H1 (cell line): ENCODE measurements at regions not wholly inside any gene's neighbourhood (a gene's known extent, or its start where the extent isn't known, plus 50 kb on each side); places are given as distances from the start of the nearest gene placed in this dataset.

Experiments
- CTCF ChIA-PET: fragments of 300-600 bp; sonication (Branson Sonifier 250); formaldehyde crosslinking; loops from one replicate; lab custom pipeline; 2021; ENCODE audit not compliant: partially characterized antibody; lab: Charles Lee
- POLR2A ChIA-PET: fragments of 300-600 bp; sonication (Branson Sonifier 250); formaldehyde crosslinking; loops from one replicate; lab custom pipeline; 2021; ENCODE audit warnings: inconsistent platforms; ENCODE audit not compliant: partially characterized antibody; lab: Charles Lee
- DNase-seq, 2 experiments: peaks; one replicate each; pipeline versions ENCODE4 v3.0.0 to v3.0.0-alpha.2; 2010 to 2022; ENCODE audit warnings: low spot score in 2 of 2, low read depth in 1 of 2, mixed read lengths in 1 of 2
- FAIRE-seq: peaks from 2 replicates; lab custom pipeline; 2011; peaks lifted over from hg19 to GRCh38; lab: Jason Lieb, UNC
- H2AFZ ChIP-seq: 2 replicates; pipeline ENCODE4 v1.8.1; 2012; ENCODE audit warnings: low read length, inconsistent platforms
- H2AK5ac ChIP-seq: 2 replicates; pipeline ENCODE4 v1.6.1; 2013; ENCODE audit warnings: low read depth, low read length
- H2BK120ac ChIP-seq: replicated peaks from 2 replicates; pipeline ENCODE3; 2013; ENCODE audit warnings: low read depth, low read length, inconsistent platforms
- H2BK12ac ChIP-seq: 2 replicates; pipeline ENCODE4 v1.6.1; 2013; ENCODE audit warnings: low read depth, low read length
- H2BK15ac ChIP-seq: 2 replicates; pipeline ENCODE4 v1.6.1; 2013; ENCODE audit warnings: low read length
- H2BK20ac ChIP-seq: 2 replicates; pipeline ENCODE4 v1.6.1; 2013; ENCODE audit warnings: low read length
- H2BK5ac ChIP-seq: 2 replicates; pipeline ENCODE4 v1.6.1; 2013; ENCODE audit warnings: low read depth, low read length
- H3K14ac ChIP-seq: 2 replicates; pipeline ENCODE4 v1.6.1; 2013; ENCODE audit warnings: inconsistent platforms; ENCODE audit not compliant: insufficient read length
- H3K18ac ChIP-seq: 2 replicates; pipeline ENCODE4 v1.6.1; 2013; ENCODE audit warnings: low read length; ENCODE audit errors: extremely low read depth
- H3K23ac ChIP-seq: 2 replicates; pipeline ENCODE4 v1.6.1; 2013; ENCODE audit warnings: inconsistent platforms; ENCODE audit not compliant: insufficient read length
- H3K23me2 ChIP-seq: 2 replicates; pipeline ENCODE4 v1.6.1; 2013; ENCODE audit warnings: low read depth, low read length
- H3K27ac ChIP-seq: 2 replicates; pipeline ENCODE4 v1.6.1; 2011; ENCODE audit warnings: low read depth, low read length, inconsistent platforms
- H3K27me3 ChIP-seq, 4 experiments: replicated peaks in 1 of 4; 1 replicate in 1 of 4; 2 replicates in 3 of 4; pipeline versions ENCODE4 v1.6.1 to v1.8.1; 2011 to 2013; ENCODE audit warnings: low read length in 3 of 4, mild to moderate bottlenecking in 3 of 4, inconsistent platforms in 2 of 4, mixed read lengths in 2 of 4, moderate library complexity in 1 of 4; ENCODE audit not compliant: control insufficient read depth in 3 of 4, insufficient read depth in 3 of 4; ENCODE audit errors: extremely low read depth in 1 of 4
- H3K36me3 ChIP-seq, 4 experiments: 2 replicates each; pipeline versions ENCODE4 v1.6.1 to v1.8.1; 2011 to 2013; ENCODE audit warnings: mild to moderate bottlenecking in 4 of 4, low read length in 3 of 4, moderate library complexity in 2 of 4, control low read depth in 1 of 4, inconsistent platforms in 1 of 4; ENCODE audit not compliant: insufficient read depth in 4 of 4, control insufficient read depth in 2 of 4
- H3K4ac ChIP-seq: replicated peaks from 2 replicates; pipeline ENCODE3; 2013; ENCODE audit warnings: low read length, low read depth, mixed read lengths, inconsistent platforms; ENCODE audit not compliant: insufficient read length
- H3K4me1 ChIP-seq, 4 experiments: replicated peaks in 1 of 4; 1 replicate in 1 of 4; 2 replicates in 3 of 4; pipeline versions ENCODE4 v1.6.1 to v1.8.1; 2011 to 2013; ENCODE audit warnings: low read length in 3 of 4, inconsistent platforms in 2 of 4, mixed read lengths in 1 of 4; ENCODE audit not compliant: insufficient read depth in 4 of 4, control insufficient read depth in 3 of 4
- H3K4me2 ChIP-seq, 2 experiments: 2 replicates each; pipeline versions ENCODE4 v1.6.1 to v1.8.1; 2011 to 2013; ENCODE audit warnings: low read depth in 2 of 2, low read length in 2 of 2, control low read depth in 1 of 2, inconsistent platforms in 1 of 2, mild to moderate bottlenecking in 1 of 2; ENCODE audit not compliant: insufficient read depth in 1 of 2
- H3K4me3 ChIP-seq, 4 experiments: fragments of 200-600, 300-600 bp in 1 of 4; sonication (generic), shearing (Covaris generic), sonication (Bioruptor Twin) in 1 of 4; 2 replicates each; pipeline versions ENCODE4 v1.5.1 to v1.8.1; 2011 to 2016; ENCODE audit warnings: low read length in 4 of 4, low read depth in 3 of 4, control low read depth in 2 of 4, inconsistent platforms in 2 of 4, mild to moderate bottlenecking in 2 of 4, mixed read lengths in 1 of 4, moderate library complexity in 1 of 4; ENCODE audit not compliant: insufficient read depth in 2 of 4; ENCODE audit errors: extremely low read depth in 1 of 4
- H3K56ac ChIP-seq: replicated peaks from 2 replicates; pipeline ENCODE3; 2013; ENCODE audit warnings: low read depth, mild to moderate bottlenecking, mixed read lengths, low read length, inconsistent platforms; ENCODE audit not compliant: insufficient read length
- H3K79me1 ChIP-seq: 2 replicates; pipeline ENCODE4 v1.6.1; 2013; ENCODE audit warnings: low read depth, low read length, control low read depth
- H3K79me2 ChIP-seq, 2 experiments: 2 replicates each; pipeline versions ENCODE4 v1.6.1 to v1.8.1; 2012 to 2013; ENCODE audit warnings: low read length in 2 of 2, mild to moderate bottlenecking in 2 of 2, inconsistent platforms in 1 of 2; ENCODE audit not compliant: insufficient read depth in 2 of 2, control insufficient read depth in 1 of 2
- H3K9ac ChIP-seq, 4 experiments: replicated peaks in 1 of 4; 1 replicate in 1 of 4; 2 replicates in 3 of 4; pipeline versions ENCODE4 v1.6.1 to v1.8.1; 2011 to 2013; ENCODE audit warnings: low read depth in 3 of 4, low read length in 3 of 4, control low read depth in 2 of 4, mild to moderate bottlenecking in 2 of 4, moderate library complexity in 2 of 4, inconsistent platforms in 1 of 4; ENCODE audit errors: extremely low read depth in 1 of 4
- H3K9me3 ChIP-seq, 2 experiments: 2 replicates each; pipeline versions ENCODE4 v1.6.1 to v1.8.1; 2012 to 2013; ENCODE audit warnings: mild to moderate bottlenecking in 2 of 2, moderate library complexity in 2 of 2, control low read depth in 1 of 2, inconsistent platforms in 1 of 2, low read depth in 1 of 2, low read length in 1 of 2, mixed read lengths in 1 of 2; ENCODE audit not compliant: insufficient read depth in 2 of 2
- H4K20me1 ChIP-seq, 2 experiments: replicated peaks in 1 of 2; 2 replicates each; pipeline versions ENCODE3 to v1.8.1; 2011 to 2013; ENCODE audit warnings: inconsistent platforms in 2 of 2, low read length in 2 of 2, mild to moderate bottlenecking in 1 of 2; ENCODE audit not compliant: insufficient read depth in 2 of 2, control insufficient read depth in 1 of 2
- H4K5ac ChIP-seq: 2 replicates; pipeline ENCODE4 v1.6.1; 2013; ENCODE audit warnings: low read length, low read depth, mixed read lengths, inconsistent platforms; ENCODE audit not compliant: insufficient read length
- H4K8ac ChIP-seq: 2 replicates; pipeline ENCODE4 v1.8.0; 2013; ENCODE audit warnings: mild to moderate bottlenecking, moderate library complexity, low read length, inconsistent platforms; ENCODE audit not compliant: insufficient read depth; ENCODE audit errors: extremely low read depth
- H4K91ac ChIP-seq: replicated peaks from 2 replicates; pipeline ENCODE3; 2013; ENCODE audit warnings: low read length, mixed read lengths, inconsistent platforms; ENCODE audit not compliant: insufficient read length
- KDM1A ChIP-seq: fragments of 200-600, 300-600 bp; sonication (generic); IDR thresholded peaks from 2 replicates; pipeline ENCODE4 v1.7.1; 2016; ENCODE audit warnings: mild to moderate bottlenecking, low read length, borderline replicate concordance
- WGBS, 2 experiments: shearing (Covaris generic) in 1 of 2; methylation state at CpG; one replicate each; pipeline versions ENCODE4 v1.1.6 to v1.1.7; 2013 to 2015; ENCODE audit warnings: low lambda C conversion rate in 2 of 2, mixed read lengths in 2 of 2, inconsistent platforms in 1 of 2, low coverage in 1 of 2, missing lambda C conversion rate in 1 of 2; ENCODE audit not compliant: insufficient replicate concordance in 2 of 2, insufficient coverage in 1 of 2, insufficient read length in 1 of 2; ENCODE audit errors: extremely low coverage in 1 of 2, missing lambda C conversion rate in 1 of 2; 5-methylcytosine and 5-hydroxymethylcytosine counted together

- DNase-seq (no peak), FAIRE-seq (no peak)
- Histone ChIP-seq H4K5ac (no peak overlapping the region), H3K14ac (no peak overlapping the region), H3K4ac (no peak overlapping the region), H3K4me3 (no peak overlapping the region), H3K27me3 (no peaks in the 10 kb centered on the region), H3K23ac (no peak overlapping the region), H3K4me1 (no peaks in the 10 kb centered on the region), H3K36me3 (no peaks in the 10 kb centered on the region), H2BK12ac (no peak overlapping the region), H2BK15ac (no peak overlapping the region), H2BK5ac (no peak overlapping the region), H3K79me1 (no peaks in the 10 kb centered on the region), H3K9me3 (no peaks in the 10 kb centered on the region), H3K9ac (no peak overlapping the region), H2AFZ (no peak overlapping the region), H4K20me1 (no peaks in the 10 kb centered on the region), H4K8ac (no peak overlapping the region), H3K18ac (no peak overlapping the region), H3K27ac (no peak overlapping the region), H4K91ac (no peak overlapping the region), H3K56ac (no peak overlapping the region), H2AK5ac (no peak overlapping the region), H2BK20ac (no peak overlapping the region), H3K23me2 (no peaks in the 10 kb centered on the region; the same call in 1 of the 2 replicates), H3K79me2 (no peaks in the 10 kb centered on the region), H3K4me2 (no peak overlapping the region), H2BK120ac (no peak overlapping the region)
- POLR2A ChIA-PET = no interaction called here
- no peak for TF ChIP-seq KDM1A
- WGBS, 2 experiments = 83% methylated on average over 5 of the region's 5 CpGs; no CpG with 5 or more reads in 1 of the 2 experiments
- CTCF ChIA-PET = interaction anchor here (1.1 kb wide), 2 partner anchors 32 to 49 kb away, joined by 3 to 4 read pairs; no protein-coding TSS in a partner anchor
Measured at GRCh38 chr5:168012006-168012405, 279.4 kb upstream of the WWC1 start.
